H1 (cell line): ENCODE measurements at regions not wholly inside any gene's neighbourhood (a gene's known extent, or its start where the extent isn't known, plus 50 kb on each side); places are given as distances from the start of the nearest gene placed in this dataset.

ENCODE experiments used
- CTCF ChIA-PET: fragments of 300-600 bp; sonication (Branson Sonifier 250); formaldehyde crosslinking; loops from one replicate; lab custom pipeline; 2021; ENCODE audit not compliant: partially characterized antibody; lab: Charles Lee
- POLR2A ChIA-PET: fragments of 300-600 bp; sonication (Branson Sonifier 250); formaldehyde crosslinking; loops from one replicate; lab custom pipeline; 2021; ENCODE audit warnings: inconsistent platforms; ENCODE audit not compliant: partially characterized antibody; lab: Charles Lee
- DNase-seq, 2 experiments: peaks; one replicate each; pipeline versions ENCODE4 v3.0.0 to v3.0.0-alpha.2; 2010 to 2022; ENCODE audit warnings: low spot score in 2 of 2, low read depth in 1 of 2, mixed read lengths in 1 of 2
- FAIRE-seq: peaks from 2 replicates; lab custom pipeline; 2011; peaks lifted over from hg19 to GRCh38; lab: Jason Lieb, UNC
- H2AFZ ChIP-seq: 2 replicates; pipeline ENCODE4 v1.8.1; 2012; ENCODE audit warnings: low read length, inconsistent platforms
- H2AK5ac ChIP-seq: 2 replicates; pipeline ENCODE4 v1.6.1; 2013; ENCODE audit warnings: low read depth, low read length
- H2BK120ac ChIP-seq: replicated peaks from 2 replicates; pipeline ENCODE3; 2013; ENCODE audit warnings: low read depth, low read length, inconsistent platforms
- H2BK12ac ChIP-seq: 2 replicates; pipeline ENCODE4 v1.6.1; 2013; ENCODE audit warnings: low read depth, low read length
- H2BK15ac ChIP-seq: 2 replicates; pipeline ENCODE4 v1.6.1; 2013; ENCODE audit warnings: low read length
- H2BK20ac ChIP-seq: 2 replicates; pipeline ENCODE4 v1.6.1; 2013; ENCODE audit warnings: low read length
- H2BK5ac ChIP-seq: 2 replicates; pipeline ENCODE4 v1.6.1; 2013; ENCODE audit warnings: low read depth, low read length
- H3K14ac ChIP-seq: 2 replicates; pipeline ENCODE4 v1.6.1; 2013; ENCODE audit warnings: inconsistent platforms; ENCODE audit not compliant: insufficient read length
- H3K18ac ChIP-seq: 2 replicates; pipeline ENCODE4 v1.6.1; 2013; ENCODE audit warnings: low read length; ENCODE audit errors: extremely low read depth
- H3K23ac ChIP-seq: 2 replicates; pipeline ENCODE4 v1.6.1; 2013; ENCODE audit warnings: inconsistent platforms; ENCODE audit not compliant: insufficient read length
- H3K23me2 ChIP-seq: 2 replicates; pipeline ENCODE4 v1.6.1; 2013; ENCODE audit warnings: low read depth, low read length
- H3K27ac ChIP-seq: 2 replicates; pipeline ENCODE4 v1.6.1; 2011; ENCODE audit warnings: low read depth, low read length, inconsistent platforms
- H3K27me3 ChIP-seq, 4 experiments: replicated peaks in 1 of 4; 1 replicate in 1 of 4; 2 replicates in 3 of 4; pipeline versions ENCODE4 v1.6.1 to v1.8.1; 2011 to 2013; ENCODE audit warnings: low read length in 3 of 4, mild to moderate bottlenecking in 3 of 4, inconsistent platforms in 2 of 4, mixed read lengths in 2 of 4, moderate library complexity in 1 of 4; ENCODE audit not compliant: control insufficient read depth in 3 of 4, insufficient read depth in 3 of 4; ENCODE audit errors: extremely low read depth in 1 of 4
- H3K36me3 ChIP-seq, 4 experiments: 2 replicates each; pipeline versions ENCODE4 v1.6.1 to v1.8.1; 2011 to 2013; ENCODE audit warnings: mild to moderate bottlenecking in 4 of 4, low read length in 3 of 4, moderate library complexity in 2 of 4, control low read depth in 1 of 4, inconsistent platforms in 1 of 4; ENCODE audit not compliant: insufficient read depth in 4 of 4, control insufficient read depth in 2 of 4
- H3K4ac ChIP-seq: replicated peaks from 2 replicates; pipeline ENCODE3; 2013; ENCODE audit warnings: low read length, low read depth, mixed read lengths, inconsistent platforms; ENCODE audit not compliant: insufficient read length
- H3K4me1 ChIP-seq, 4 experiments: replicated peaks in 1 of 4; 1 replicate in 1 of 4; 2 replicates in 3 of 4; pipeline versions ENCODE4 v1.6.1 to v1.8.1; 2011 to 2013; ENCODE audit warnings: low read length in 3 of 4, inconsistent platforms in 2 of 4, mixed read lengths in 1 of 4; ENCODE audit not compliant: insufficient read depth in 4 of 4, control insufficient read depth in 3 of 4
- H3K4me2 ChIP-seq, 2 experiments: 2 replicates each; pipeline versions ENCODE4 v1.6.1 to v1.8.1; 2011 to 2013; ENCODE audit warnings: low read depth in 2 of 2, low read length in 2 of 2, control low read depth in 1 of 2, inconsistent platforms in 1 of 2, mild to moderate bottlenecking in 1 of 2; ENCODE audit not compliant: insufficient read depth in 1 of 2
- H3K4me3 ChIP-seq, 4 experiments: fragments of 200-600, 300-600 bp in 1 of 4; sonication (generic), shearing (Covaris generic), sonication (Bioruptor Twin) in 1 of 4; 2 replicates each; pipeline versions ENCODE4 v1.5.1 to v1.8.1; 2011 to 2016; ENCODE audit warnings: low read length in 4 of 4, low read depth in 3 of 4, control low read depth in 2 of 4, inconsistent platforms in 2 of 4, mild to moderate bottlenecking in 2 of 4, mixed read lengths in 1 of 4, moderate library complexity in 1 of 4; ENCODE audit not compliant: insufficient read depth in 2 of 4; ENCODE audit errors: extremely low read depth in 1 of 4
- H3K56ac ChIP-seq: replicated peaks from 2 replicates; pipeline ENCODE3; 2013; ENCODE audit warnings: low read depth, mild to moderate bottlenecking, mixed read lengths, low read length, inconsistent platforms; ENCODE audit not compliant: insufficient read length
- H3K79me1 ChIP-seq: 2 replicates; pipeline ENCODE4 v1.6.1; 2013; ENCODE audit warnings: low read depth, low read length, control low read depth
- H3K79me2 ChIP-seq, 2 experiments: 2 replicates each; pipeline versions ENCODE4 v1.6.1 to v1.8.1; 2012 to 2013; ENCODE audit warnings: low read length in 2 of 2, mild to moderate bottlenecking in 2 of 2, inconsistent platforms in 1 of 2; ENCODE audit not compliant: insufficient read depth in 2 of 2, control insufficient read depth in 1 of 2
- H3K9ac ChIP-seq, 4 experiments: replicated peaks in 1 of 4; 1 replicate in 1 of 4; 2 replicates in 3 of 4; pipeline versions ENCODE4 v1.6.1 to v1.8.1; 2011 to 2013; ENCODE audit warnings: low read depth in 3 of 4, low read length in 3 of 4, control low read depth in 2 of 4, mild to moderate bottlenecking in 2 of 4, moderate library complexity in 2 of 4, inconsistent platforms in 1 of 4; ENCODE audit errors: extremely low read depth in 1 of 4
- H3K9me3 ChIP-seq, 2 experiments: 2 replicates each; pipeline versions ENCODE4 v1.6.1 to v1.8.1; 2012 to 2013; ENCODE audit warnings: mild to moderate bottlenecking in 2 of 2, moderate library complexity in 2 of 2, control low read depth in 1 of 2, inconsistent platforms in 1 of 2, low read depth in 1 of 2, low read length in 1 of 2, mixed read lengths in 1 of 2; ENCODE audit not compliant: insufficient read depth in 2 of 2
- H4K20me1 ChIP-seq, 2 experiments: replicated peaks in 1 of 2; 2 replicates each; pipeline versions ENCODE3 to v1.8.1; 2011 to 2013; ENCODE audit warnings: inconsistent platforms in 2 of 2, low read length in 2 of 2, mild to moderate bottlenecking in 1 of 2; ENCODE audit not compliant: insufficient read depth in 2 of 2, control insufficient read depth in 1 of 2
- H4K5ac ChIP-seq: 2 replicates; pipeline ENCODE4 v1.6.1; 2013; ENCODE audit warnings: low read length, low read depth, mixed read lengths, inconsistent platforms; ENCODE audit not compliant: insufficient read length
- H4K8ac ChIP-seq: 2 replicates; pipeline ENCODE4 v1.8.0; 2013; ENCODE audit warnings: mild to moderate bottlenecking, moderate library complexity, low read length, inconsistent platforms; ENCODE audit not compliant: insufficient read depth; ENCODE audit errors: extremely low read depth
- H4K91ac ChIP-seq: replicated peaks from 2 replicates; pipeline ENCODE3; 2013; ENCODE audit warnings: low read length, mixed read lengths, inconsistent platforms; ENCODE audit not compliant: insufficient read length
- BACH1 ChIP-seq: IDR thresholded peaks from 2 replicates; pipeline ENCODE4 v1.6.1; 2012; ENCODE audit warnings: low read length, improper control_type of control experiment
- CBX5 ChIP-seq: fragments of 300-800, 300-1000 bp; sonication (generic); IDR thresholded peaks from 2 replicates; pipeline ENCODE4 v1.7.1; 2016; ENCODE audit warnings: antibody characterized with exemption, low read length, low read depth
- CBX8 ChIP-seq: fragments of 300-800, 300-1000 bp; sonication (generic); IDR thresholded peaks from 2 replicates; pipeline ENCODE4 v1.7.1; 2016; ENCODE audit warnings: low read depth, low read length, borderline replicate concordance
- RXRA ChIP-seq: IDR thresholded peaks from 2 replicates; pipeline ENCODE4 v1.6.1; 2011; ENCODE audit warnings: low read depth, mild to moderate bottlenecking, low read length, moderate library complexity; ENCODE audit not compliant: insufficient read depth
- SUZ12 ChIP-seq: fragments of 200-600 bp; sonication (generic); IDR thresholded peaks from 2 replicates; pipeline ENCODE4 v1.6.1; 2012; ENCODE audit warnings: mild to moderate bottlenecking, inconsistent platforms, low read length, moderate library complexity, mixed read lengths
- WGBS, 2 experiments: shearing (Covaris generic) in 1 of 2; methylation state at CpG; one replicate each; pipeline versions ENCODE4 v1.1.6 to v1.1.7; 2013 to 2015; ENCODE audit warnings: low lambda C conversion rate in 2 of 2, mixed read lengths in 2 of 2, inconsistent platforms in 1 of 2, low coverage in 1 of 2, missing lambda C conversion rate in 1 of 2; ENCODE audit not compliant: insufficient replicate concordance in 2 of 2, insufficient coverage in 1 of 2, insufficient read length in 1 of 2; ENCODE audit errors: extremely low coverage in 1 of 2, missing lambda C conversion rate in 1 of 2; 5-methylcytosine and 5-hydroxymethylcytosine counted together

DNA sequence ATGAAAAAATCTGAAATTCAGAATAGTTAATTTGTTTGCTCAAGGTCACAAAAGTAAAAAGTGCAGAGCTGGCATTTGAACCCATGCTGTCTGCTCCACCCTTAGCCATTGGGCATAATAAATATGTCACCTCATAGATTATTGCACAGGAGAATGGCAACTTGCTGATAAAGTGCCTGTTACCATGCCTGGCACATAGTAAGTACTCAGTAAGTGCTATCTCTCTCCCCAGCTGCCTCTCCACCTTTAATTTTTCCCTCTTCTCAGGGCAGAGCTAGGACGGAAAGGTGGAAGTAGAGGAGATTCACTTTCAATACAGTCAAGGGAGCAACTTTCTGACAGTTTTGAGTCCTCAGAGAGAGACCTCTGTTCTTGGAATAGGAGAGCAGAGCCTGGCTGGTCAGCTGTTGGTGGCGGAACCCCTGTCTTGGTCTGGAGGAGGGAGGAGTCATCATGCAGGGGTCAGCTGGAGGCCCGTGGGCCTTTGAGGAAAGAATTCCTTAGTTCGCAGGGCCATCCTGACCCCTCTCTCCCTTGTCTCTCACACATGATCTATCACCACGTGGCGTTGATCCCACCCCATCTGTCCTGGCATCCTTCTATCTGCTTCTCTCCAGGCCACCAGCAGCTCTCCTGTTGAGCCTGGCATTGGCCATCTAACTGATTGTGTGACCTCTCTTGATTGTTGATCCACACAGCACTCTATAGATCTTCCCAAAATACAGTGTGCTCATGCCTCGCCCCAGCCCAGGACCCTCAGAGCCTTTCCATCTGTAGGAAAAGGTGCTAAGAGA, 149.3 kb downstream of the RPLP1 start:
- H3K4ac ChIP-seq = no peak overlapping the region
- H2BK15ac ChIP-seq = no peak overlapping the region
- no peak overlapping the region for H3K9ac ChIP-seq
- no peak overlapping the region for H3K4me3 ChIP-seq
- H2BK12ac ChIP-seq = no peak overlapping the region
- no peaks in the 10 kb centered on the region; the same call in 1 of the 2 replicates for H3K23me2 ChIP-seq
- H4K8ac ChIP-seq = no peak overlapping the region
- no peak overlapping the region for H3K23ac ChIP-seq
- H3K56ac ChIP-seq = no peak overlapping the region
- no peak overlapping the region for H2AK5ac ChIP-seq
- H4K91ac ChIP-seq = no peak overlapping the region
- H3K18ac ChIP-seq = no peak overlapping the region
- H3K79me1 ChIP-seq = no peaks in the 10 kb centered on the region
- no peak for TF ChIP-seq SUZ12
- TF ChIP-seq CBX8 = no peak
- no peak for TF ChIP-seq CBX5
- no peak for TF ChIP-seq BACH1
- no peak for TF ChIP-seq RXRA
- H3K79me2 ChIP-seq = no peaks in the 10 kb centered on the region
- DNase-seq (no peak), FAIRE-seq (no peak)
- no peak overlapping the region for H2BK20ac ChIP-seq
- H3K36me3 ChIP-seq = no peaks in the 10 kb centered on the region
- H3K14ac ChIP-seq = no peak overlapping the region
- H2BK120ac ChIP-seq = no peak overlapping the region
- WGBS, 2 experiments = 86% methylated on average over 7 of the region's 7 CpGs; no CpG with 5 or more reads in 1 of the 2 experiments
- H4K5ac ChIP-seq = no peak overlapping the region
- ChIA-PET CTCF (interaction anchor here (0.9 to 2.2 kb wide), 5 partner anchors 8 to 121 kb away, joined by 3 to 11 read pairs (median 3); no protein-coding TSS in a partner anchor), POLR2A (no interaction called here)
- H3K4me2 ChIP-seq = no peak overlapping the region
- H3K27me3 ChIP-seq = no peaks in the 10 kb centered on the region; a peak in 2 of 7 replicates
- H2BK5ac ChIP-seq = no peak overlapping the region
- H3K27ac ChIP-seq = no peak overlapping the region
- no peaks in the 10 kb centered on the region for H3K4me1 ChIP-seq
- no peaks in the 10 kb centered on the region for H3K9me3 ChIP-seq
- H2AFZ ChIP-seq = no peak overlapping the region
- no peaks in the 10 kb centered on the region for H4K20me1 ChIP-seq
